GM19468 (cell line): ENCODE measurements at regions not wholly inside any gene's neighbourhood (a gene's known extent, or its start where the extent isn't known, plus 50 kb on each side); places are given as distances from the start of the nearest gene placed in this dataset.
"Not testable (repeated sequence)": the region's sequence is repeated elsewhere in the genome, so short reads cannot be mapped to it uniquely, and the experiment has no call there.

ENCODE experiments used
- ATAC-seq: cut with Tn5 transposase; IDR thresholded peaks from one replicate; pipeline ENCODE4 v1.9.1; 2021; ENCODE audit warnings: mild to moderate bottlenecking, moderate library complexity, moderate number of reproducible peaks; ENCODE audit not compliant: unreplicated experiment; ENCODE audit errors: extremely low read depth

- no peak for ATAC-seq
Measured at GRCh38 chr10:34017281-34017680, 682.8 kb upstream of the NRP1 start.

- ATAC-seq: no peak
Measured at GRCh38 chr10:34016576-34016975, 682.1 kb upstream of the NRP1 start.

GRCh38 chr10:34015700-34016099, 681.2 kb upstream of the NRP1 start:
- ATAC-seq: no peak

DNA sequence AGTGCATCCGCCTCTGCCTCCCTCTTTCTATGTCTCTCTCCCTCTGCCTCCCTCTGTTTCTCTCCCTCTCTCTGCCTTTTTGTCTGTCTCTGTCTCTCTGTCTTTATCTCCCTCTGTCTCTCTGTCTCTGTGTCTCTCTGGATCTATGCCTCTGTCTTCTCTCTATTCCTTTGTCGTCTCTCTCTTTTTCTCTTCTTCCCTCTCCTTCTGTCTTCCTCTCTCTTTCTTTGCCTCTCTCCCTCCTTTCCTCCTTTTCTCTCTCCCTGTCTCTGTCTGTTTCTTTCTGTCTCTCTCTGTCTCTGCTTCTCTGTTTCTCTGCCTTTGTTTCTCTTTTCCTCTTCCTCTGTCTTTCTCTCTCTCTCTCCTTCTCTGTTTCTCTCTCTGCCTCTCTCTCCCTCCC, 678.8 kb upstream of the NRP1 start:
- no peak for ATAC-seq

- ATAC-seq: no peak
Measured at GRCh38 chr10:34010891-34011290, 676.4 kb upstream of the NRP1 start.

GRCh38 chr10:34010228-34010627, 675.8 kb upstream of the NRP1 start:
- ATAC-seq: not testable (repeated sequence)

- ATAC-seq: no peak
Measured at GRCh38 chr10:34008656-34009055, 674.2 kb upstream of the NRP1 start.

DNA sequence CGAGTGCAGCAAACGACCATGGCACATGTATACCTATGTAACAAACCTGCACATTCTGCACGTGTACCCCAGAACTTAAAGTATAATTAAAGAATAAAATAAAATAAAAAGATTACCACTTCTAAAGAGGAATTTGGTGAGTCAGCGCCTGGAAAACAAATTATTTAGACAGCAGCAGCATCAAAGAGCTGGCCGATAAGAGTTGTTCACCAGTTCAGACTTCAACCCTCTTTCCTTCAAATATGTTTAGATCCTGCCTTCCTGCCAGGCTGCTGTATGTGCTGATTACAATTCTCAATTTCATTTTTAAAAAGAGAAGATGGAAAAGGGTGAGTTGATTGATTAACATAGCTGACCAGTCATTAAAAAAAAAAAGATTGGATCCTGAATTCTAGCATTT, 672.0 kb upstream of the NRP1 start:
- no peak for ATAC-seq

DNA sequence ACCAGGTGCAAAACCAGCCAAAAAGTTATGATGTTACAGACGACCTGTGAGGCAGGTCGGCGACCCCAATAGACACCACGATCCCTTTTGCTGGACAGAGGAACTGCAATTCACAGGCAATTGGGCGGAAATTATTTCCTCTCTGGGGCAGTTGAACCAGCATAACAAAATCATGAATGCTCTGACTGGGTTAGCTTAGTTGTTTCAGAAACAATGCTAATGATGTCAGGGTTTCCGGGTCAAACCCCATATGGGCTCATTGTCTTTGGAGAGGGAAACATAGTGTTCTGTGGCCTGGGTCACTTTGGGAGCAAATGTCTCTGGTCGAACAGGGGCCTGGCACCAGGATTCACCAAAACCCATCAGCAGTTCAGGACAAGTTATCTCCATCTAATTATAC, 669.1 kb upstream of the NRP1 start:
- ATAC-seq: no peak

GRCh38 chr10:34002896-34003295, 668.4 kb upstream of the NRP1 start:
- ATAC-seq: no peak

GRCh38 chr10:34001831-34002230, 667.4 kb upstream of the NRP1 start:
- ATAC-seq: no peak

DNA sequence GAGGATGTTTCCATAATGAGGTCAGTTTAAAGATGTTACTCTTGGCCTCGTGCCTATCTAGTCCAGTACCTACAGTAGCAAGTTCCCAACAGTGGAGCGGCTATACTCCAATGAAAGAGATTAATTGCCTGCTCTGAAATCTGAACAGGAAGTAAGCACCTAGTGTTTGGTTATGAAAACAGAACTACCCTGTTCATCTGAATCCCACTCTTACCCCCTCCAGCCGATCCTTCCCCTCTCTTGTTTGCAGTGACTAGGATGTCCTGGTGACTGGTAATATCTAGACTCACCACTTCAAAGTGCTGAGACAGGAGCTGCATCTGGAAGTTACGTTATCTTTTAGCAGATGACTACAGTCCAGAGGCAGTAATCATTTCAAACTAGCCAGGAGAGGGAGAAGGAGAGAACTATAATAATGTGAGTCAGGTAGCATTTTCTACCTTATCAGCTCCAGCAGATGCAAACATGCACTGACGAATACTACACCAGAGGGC, 666.7 kb upstream of the NRP1 start:
- no peak for ATAC-seq

- ATAC-seq: no peak
Measured at GRCh38 chr10:33993917-33994316, 659.5 kb upstream of the NRP1 start.

DNA sequence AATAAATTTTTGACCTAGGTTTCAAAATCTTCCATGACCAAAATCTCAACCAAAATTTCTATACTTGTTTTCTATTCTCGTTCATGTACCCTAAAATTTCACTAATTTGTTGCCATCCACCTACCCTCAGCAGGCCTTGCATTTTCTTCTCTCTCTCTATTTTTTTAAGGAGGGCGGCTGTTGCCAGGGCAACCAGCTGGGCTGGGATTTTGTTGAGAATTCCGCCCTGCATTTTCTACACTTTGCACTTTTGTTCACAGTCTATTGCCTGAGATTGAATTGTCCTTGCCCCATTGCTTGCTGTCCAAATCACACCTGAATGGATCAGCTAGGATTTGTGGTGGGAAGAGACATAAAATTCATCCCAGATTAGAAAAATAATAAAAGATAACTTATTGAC, 657.5 kb upstream of the NRP1 start:
- no peak for ATAC-seq

- no peak for ATAC-seq
Measured at GRCh38 chr10:33986515-33986914, 652.0 kb upstream of the NRP1 start.

DNA sequence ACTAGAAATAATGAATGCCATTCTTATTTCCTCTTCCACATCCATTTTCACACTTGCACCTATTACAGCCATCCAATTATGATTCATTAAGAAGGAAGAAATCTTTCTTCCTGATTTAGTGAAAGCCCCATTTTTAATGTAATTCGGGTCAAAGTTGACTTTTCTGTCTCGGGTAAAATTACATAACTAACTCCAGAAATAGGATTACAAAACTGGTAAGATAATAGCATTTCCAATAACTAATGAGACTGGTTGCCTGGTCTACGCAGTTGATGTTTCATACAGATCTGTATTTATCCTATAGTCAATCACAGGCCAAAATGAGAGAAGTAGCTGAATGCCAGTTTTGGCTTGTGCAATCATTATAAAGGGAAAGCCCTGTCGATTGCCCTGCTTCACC, 651.5 kb upstream of the NRP1 start:
- no peak for ATAC-seq

GRCh38 chr10:33982995-33983394, 648.5 kb upstream of the NRP1 start:
- no peak for ATAC-seq

DNA sequence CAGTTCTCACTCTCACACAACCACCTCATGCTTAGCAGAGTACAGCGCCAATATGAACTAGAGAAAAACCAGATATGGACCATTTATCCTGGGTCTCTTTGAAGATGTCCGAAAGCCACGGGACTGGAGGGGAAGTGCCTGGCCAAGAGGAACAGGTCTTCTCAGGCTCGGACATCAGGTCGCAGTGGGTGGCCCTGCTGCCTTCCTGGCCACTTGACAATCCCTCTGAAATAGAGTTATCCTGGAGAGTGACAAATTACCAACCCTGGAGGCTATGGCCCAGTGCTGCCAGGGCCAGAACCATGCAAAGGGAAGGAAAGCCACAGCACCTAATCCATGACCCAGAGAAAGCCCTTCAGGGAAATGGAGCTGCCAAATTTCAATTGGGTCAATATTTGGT, 646.8 kb upstream of the NRP1 start:
- no peak for ATAC-seq

- no peak for ATAC-seq
Measured at GRCh38 chr10:33979195-33979594, 644.7 kb upstream of the NRP1 start.

DNA sequence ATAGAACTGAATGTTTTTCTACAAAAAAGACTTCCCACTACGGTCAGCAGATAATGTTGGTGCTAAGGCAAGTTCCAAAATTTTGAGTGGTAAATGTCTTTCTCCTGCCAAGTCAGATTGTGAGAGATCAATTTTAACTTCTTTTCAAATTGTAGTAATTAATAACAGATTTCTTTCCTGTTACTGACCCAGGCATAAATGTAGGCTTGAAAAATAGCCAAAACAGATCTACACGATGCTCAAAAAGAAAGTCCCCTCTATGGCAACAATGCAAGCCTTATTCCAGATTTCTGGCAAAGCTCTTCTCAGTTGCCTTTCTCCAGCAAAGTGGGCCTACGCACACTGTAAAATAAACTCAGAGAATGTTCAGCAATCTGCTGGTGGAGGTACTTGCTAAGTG, 641.0 kb upstream of the NRP1 start:
- no peak for ATAC-seq

- no peak for ATAC-seq
Measured at GRCh38 chr10:33974976-33975478, 640.6 kb upstream of the NRP1 start.

DNA sequence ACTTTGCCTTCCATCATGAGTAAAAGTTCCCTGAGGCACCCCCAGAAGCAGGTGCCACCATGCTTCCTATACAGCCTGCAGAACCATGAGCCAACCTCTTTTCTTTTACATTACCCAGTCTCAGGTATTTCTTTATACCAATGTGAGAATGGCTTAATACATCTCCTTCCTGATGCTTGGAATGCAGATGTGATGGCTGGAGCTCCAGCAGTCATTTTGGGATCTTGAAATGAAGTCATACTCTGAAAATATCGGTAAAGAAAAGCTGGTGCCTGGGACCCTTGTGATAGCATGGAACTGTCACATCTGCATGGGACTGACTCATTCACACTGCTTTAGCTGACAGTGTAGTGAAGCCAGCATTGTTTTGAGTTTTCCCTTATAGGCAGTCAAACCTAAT, 634.5 kb upstream of the NRP1 start:
- no peak for ATAC-seq

DNA sequence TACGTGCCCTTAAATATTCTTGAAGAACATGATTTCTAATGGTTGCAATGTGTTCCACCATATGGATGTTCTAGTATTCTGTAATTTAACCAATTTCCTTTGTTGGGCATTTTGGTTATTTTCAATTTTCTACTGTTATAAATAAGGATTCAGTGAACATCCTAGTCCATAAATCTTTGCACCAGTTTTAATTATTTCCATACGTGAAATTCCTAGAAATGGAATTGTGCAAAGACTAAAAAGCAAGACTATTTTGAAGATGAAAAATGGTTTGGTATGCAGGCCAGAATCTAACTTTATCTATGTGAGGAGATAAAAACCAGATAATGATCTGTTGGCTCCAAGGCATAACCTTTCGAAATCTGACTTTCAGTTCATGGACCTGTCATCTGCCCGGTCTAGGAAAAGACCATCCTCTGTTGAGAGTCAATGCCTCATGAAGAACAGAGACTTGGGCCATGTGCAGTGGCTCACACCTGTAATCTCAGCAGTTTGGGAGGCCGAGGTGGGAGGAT, 633.2 kb upstream of the NRP1 start:
- ATAC-seq: no peak
